Gastroesophageal sphincter (tissue), 3 donors: ENCODE measurements at regions not wholly inside any gene's neighbourhood (a gene's known extent, or its start where the extent isn't known, plus 50 kb on each side); places are given as distances from the start of the nearest gene placed in this dataset.

ENCODE experiments used
- CTCF ChIP-seq, 4 experiments: fragments of 200-600 bp in 2 of 4; fragments of 450-650 bp in 2 of 4; sonication (generic) in 1 of 4; IDR thresholded peaks; one replicate each; pipeline ENCODE4 v1.5.1; 2017 to 2019; ENCODE audit warnings: antibody characterized with exemption in 4 of 4, mild to moderate bottlenecking in 2 of 4, moderate library complexity in 2 of 4
- POLR2AphosphoS5 ChIP-seq: sonication (generic); formaldehyde crosslinking; IDR thresholded peaks from one replicate; pipeline ENCODE4 v1.6.1; 2017; ENCODE audit warnings: antibody characterized with exemption

- TF ChIP-seq POLR2AphosphoS5 (no peak), CTCF (IDR thresholded peaks at IDR 0.05) (no peak)
Observed at GRCh38 chr18:54739476-54739875, 88.8 kb upstream of the RAB27B start.
